ENCODE measurements at regions not wholly inside any gene's neighbourhood (a gene's known extent, or its start where the extent isn't known, plus 50 kb on each side); places are given as distances from the start of the nearest gene placed in this dataset.

- TF ChIP-seq POLR2A (IDR thresholded peaks at IDR 0.05; ENCODE audit: low read length) (no peak), GATA1 (IDR thresholded peaks at IDR 0.05; ENCODE audit: low read depth, low read length) (no peak)
Observed at GRCh38 chr5:5637173-5637572, 214.7 kb downstream of the ICE1 start.

All from erythroblast (primary cell).